ENCODE measurements at regions not wholly inside any gene's neighbourhood (a gene's known extent, or its start where the extent isn't known, plus 50 kb on each side); places are given as distances from the start of the nearest gene placed in this dataset.

GRCh38 chr13:30145709-30146367 is 161.5 kb downstream of the KATNAL1 start:
- no peak overlapping the region for H3K4me3 ChIP-seq (ENCODE audit: control insufficient read depth, low read depth, low read length)
- no peak for TF ChIP-seq CTCF (conservative IDR thresholded peaks at IDR 0.05; ENCODE audit: control insufficient read depth, insufficient read depth, low read depth, low read length)
- no peak for DNase-seq (ENCODE audit: low read depth)

- no peak for TF ChIP-seq CTCF (conservative IDR thresholded peaks at IDR 0.05; ENCODE audit: control insufficient read depth, insufficient read depth, low read depth, low read length)
These were observed 163.5 kb downstream of the KATNAL1 start for GRCh38 chr13:30143666-30144400.

GRCh38 chr13:30142486-30143211 is 164.7 kb downstream of the KATNAL1 start:
- DNase-seq (ENCODE audit: low read depth), result peak; percentile 97
- no peak overlapping the region for H3K4me3 ChIP-seq (ENCODE audit: control insufficient read depth, low read depth, low read length)
- no peak for TF ChIP-seq CTCF (conservative IDR thresholded peaks at IDR 0.05; ENCODE audit: control insufficient read depth, insufficient read depth, low read depth, low read length)

More at GRCh38 chr13:30143666-30144400, 163.5 kb downstream of the KATNAL1 start:
- H3K4me3 ChIP-seq (ENCODE audit: control insufficient read depth, low read depth, low read length), result no peak overlapping the region
- DNase-seq (ENCODE audit: low read depth), result peak; percentile 75

- no peak for DNase-seq (ENCODE audit: low read depth)
- TF ChIP-seq CTCF (conservative IDR thresholded peaks at IDR 0.05; ENCODE audit: control insufficient read depth, insufficient read depth, low read depth, low read length), result no peak
- no peak overlapping the region for H3K4me3 ChIP-seq (ENCODE audit: control insufficient read depth, low read depth, low read length)
These were observed 165.4 kb downstream of the KATNAL1 start for GRCh38 chr13:30141775-30142485.

- no peak for TF ChIP-seq CTCF (conservative IDR thresholded peaks at IDR 0.05; ENCODE audit: control insufficient read depth, insufficient read depth, low read depth, low read length)
- H3K4me3 ChIP-seq (ENCODE audit: control insufficient read depth, low read depth, low read length), result no peak overlapping the region
- DNase-seq (ENCODE audit: low read depth), result no peak
These were observed 166.4 kb downstream of the KATNAL1 start for GRCh38 chr13:30140973-30141372.

GRCh38 chr13:30138511-30138910 is 168.8 kb downstream of the KATNAL1 start:
- no peak for TF ChIP-seq CTCF (conservative IDR thresholded peaks at IDR 0.05; ENCODE audit: control insufficient read depth, insufficient read depth, low read depth, low read length)
- DNase-seq (ENCODE audit: low read depth), result no peak
- no peak overlapping the region for H3K4me3 ChIP-seq (ENCODE audit: control insufficient read depth, low read depth, low read length)
